ENCODE measurements at regions not wholly inside any gene's neighbourhood (a gene's known extent, or its start where the extent isn't known, plus 50 kb on each side); places are given as distances from the start of the nearest gene placed in this dataset.

DNA sequence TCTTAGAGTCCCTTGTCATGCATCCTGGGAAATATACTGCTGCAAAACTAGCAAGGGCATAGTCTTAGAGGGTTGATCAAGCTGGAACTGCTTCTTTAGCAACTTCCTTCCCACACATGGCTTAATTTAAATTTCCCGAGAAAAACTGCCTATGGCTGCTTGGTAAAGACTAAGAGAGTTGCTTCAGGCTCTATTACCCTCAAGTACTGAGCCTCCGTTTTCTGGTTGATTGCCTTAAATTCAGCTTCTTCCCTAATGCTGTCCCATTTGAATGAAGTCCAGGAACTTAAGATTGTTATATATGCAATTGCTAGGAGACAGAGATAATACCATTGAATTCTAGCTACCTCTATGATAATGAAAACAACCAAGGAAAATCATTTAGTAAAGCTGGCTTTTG lies 385.7 kb upstream of the CYLC2 start:
- TF ChIP-seq, protein P1, sequence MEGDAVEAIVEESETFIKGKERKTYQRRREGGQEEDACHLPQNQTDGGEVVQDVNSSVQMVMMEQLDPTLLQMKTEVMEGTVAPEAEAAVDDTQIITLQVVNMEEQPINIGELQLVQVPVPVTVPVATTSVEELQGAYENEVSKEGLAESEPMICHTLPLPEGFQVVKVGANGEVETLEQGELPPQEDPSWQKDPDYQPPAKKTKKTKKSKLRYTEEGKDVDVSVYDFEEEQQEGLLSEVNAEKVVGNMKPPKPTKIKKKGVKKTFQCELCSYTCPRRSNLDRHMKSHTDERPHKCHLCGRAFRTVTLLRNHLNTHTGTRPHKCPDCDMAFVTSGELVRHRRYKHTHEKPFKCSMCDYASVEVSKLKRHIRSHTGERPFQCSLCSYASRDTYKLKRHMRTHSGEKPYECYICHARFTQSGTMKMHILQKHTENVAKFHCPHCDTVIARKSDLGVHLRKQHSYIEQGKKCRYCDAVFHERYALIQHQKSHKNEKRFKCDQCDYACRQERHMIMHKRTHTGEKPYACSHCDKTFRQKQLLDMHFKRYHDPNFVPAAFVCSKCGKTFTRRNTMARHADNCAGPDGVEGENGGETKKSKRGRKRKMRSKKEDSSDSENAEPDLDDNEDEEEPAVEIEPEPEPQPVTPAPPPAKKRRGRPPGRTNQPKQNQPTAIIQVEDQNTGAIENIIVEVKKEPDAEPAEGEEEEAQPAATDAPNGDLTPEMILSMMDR (IDR thresholded peaks at IDR 0.05), result no peak
- TF ChIP-seq POLR2AphosphoS5 (IDR thresholded peaks at IDR 0.05) (no peak), POLR2A (IDR thresholded peaks at IDR 0.05) (no peak)

Measured in prostate gland (tissue), 2 donors.